Keratinocyte (primary cell): ENCODE measurements at regions not wholly inside any gene's neighbourhood (a gene's known extent, or its start where the extent isn't known, plus 50 kb on each side); places are given as distances from the start of the nearest gene placed in this dataset.
A peak's percentile ranks its signal among the peaks of the same experiment; 100 is the strongest.

Experiments
- DNase-seq: peaks from one replicate; pipeline ENCODE4 v3.0.0-alpha.2; 2011; ENCODE audit warnings: low read depth, missing footprints, low spot score
- FAIRE-seq: peaks from 2 replicates; lab custom pipeline; 2011; peaks lifted over from hg19 to GRCh38; lab: Jason Lieb, UNC
- H2AFZ ChIP-seq: 2 replicates; pipeline ENCODE4 v1.6.0; 2012; ENCODE audit warnings: low read length, control low read depth, inconsistent platforms; ENCODE audit not compliant: control insufficient read depth
- H3K27ac ChIP-seq: 2 replicates; pipeline ENCODE4 v1.5.1; 2011; ENCODE audit warnings: low read length; ENCODE audit not compliant: control insufficient read depth, insufficient read depth
- H3K27me3 ChIP-seq: 3 replicates; pipeline ENCODE4 v1.6.0; 2011; ENCODE audit warnings: low read length; ENCODE audit not compliant: control insufficient read depth, insufficient read depth; ENCODE audit errors: extremely low read depth
- H3K36me3 ChIP-seq, 2 experiments: 2 replicates in 1 of 2; 3 replicates in 1 of 2; pipeline ENCODE4 v1.5.1; 2011; ENCODE audit warnings: low read length in 2 of 2, mild to moderate bottlenecking in 1 of 2; ENCODE audit not compliant: control insufficient read depth in 2 of 2, insufficient read depth in 2 of 2; ENCODE audit errors: extremely low read depth in 1 of 2
- H3K4me1 ChIP-seq: 3 replicates; pipeline ENCODE4 v1.5.1; 2011; ENCODE audit warnings: low read length; ENCODE audit not compliant: control insufficient read depth, insufficient read depth; ENCODE audit errors: extremely low read depth
- H3K4me2 ChIP-seq: 3 replicates; pipeline ENCODE4 v1.6.0; 2011; ENCODE audit warnings: low read depth, low read length; ENCODE audit not compliant: control insufficient read depth, insufficient read depth; ENCODE audit errors: extremely low read depth
- H3K4me3 ChIP-seq, 3 experiments: fragments of 200-600 bp in 1 of 3; sonication (generic) in 1 of 3; 2 replicates in 2 of 3; 3 replicates in 1 of 3; pipeline ENCODE4 v1.5.1; 2011 to 2016; ENCODE audit warnings: low read length in 3 of 3, mild to moderate bottlenecking in 3 of 3, control low read depth in 2 of 3, inconsistent platforms in 1 of 3, low read depth in 1 of 3, mixed read lengths in 1 of 3, mixed run types in 1 of 3, moderate library complexity in 1 of 3; ENCODE audit not compliant: control insufficient read depth in 2 of 3, insufficient read depth in 2 of 3; ENCODE audit errors: extremely low read depth in 1 of 3
- H3K79me2 ChIP-seq: 2 replicates; pipeline ENCODE4 v1.6.0; 2012; ENCODE audit warnings: low read length; ENCODE audit not compliant: control insufficient read depth, insufficient read depth
- H3K9ac ChIP-seq: 3 replicates; pipeline ENCODE4 v1.6.0; 2011; ENCODE audit warnings: low read length; ENCODE audit not compliant: control insufficient read depth, insufficient read depth; ENCODE audit errors: extremely low read depth
- H3K9me1 ChIP-seq: 3 replicates; pipeline ENCODE4 v1.6.0; 2011; ENCODE audit warnings: low read length; ENCODE audit not compliant: control insufficient read depth, insufficient read depth; ENCODE audit errors: extremely low read depth
- H3K9me3 ChIP-seq: 2 replicates; pipeline ENCODE4 v1.5.1; 2012; ENCODE audit warnings: low read depth, low read length; ENCODE audit not compliant: control insufficient read depth
- H4K20me1 ChIP-seq: 3 replicates; pipeline ENCODE4 v1.6.0; 2011; ENCODE audit warnings: low read length; ENCODE audit not compliant: control insufficient read depth, insufficient read depth; ENCODE audit errors: extremely low read depth
- EZH2 ChIP-seq: IDR thresholded peaks from one replicate; pipeline ENCODE4 v1.6.1; 2012; ENCODE audit warnings: inconsistent platforms, mild to moderate bottlenecking, low read length, moderate library complexity
- dilution Hi-C: fragments of 300-500 bp; cut with MboI; formaldehyde crosslinking; loops from one replicate; pipeline ENCODE4 v1.7.0; 2020; ENCODE audit warnings: low sequenced_read_pairs; ENCODE audit not compliant: extremely low pct_ligation_motif_present
- TF ChIP-seq, protein P1 (sequence below), 3 experiments: IDR thresholded peaks in 1 of 3; conservative IDR thresholded peaks in 1 of 3; optimal IDR thresholded peaks in 1 of 3; 2 replicates in 2 of 3; 3 replicates in 1 of 3; pipeline versions ENCODE3 to v1.5.1; 2011; ENCODE audit warnings: low read length in 3 of 3, mild to moderate bottlenecking in 3 of 3, moderate library complexity in 2 of 3, control low read depth in 1 of 3, inconsistent platforms in 1 of 3; ENCODE audit not compliant: insufficient read depth in 2 of 3; ENCODE audit errors: extremely low read depth in 1 of 3

GRCh38 chr13:73288596-73288995 is 229.8 kb downstream of the KLF5 start:
- Histone ChIP-seq H4K20me1 (no peaks in the 10 kb centered on the region), H3K9me1 (no peaks in the 10 kb centered on the region), H3K4me3 (no peak overlapping the region), H3K27me3 (no peaks in the 10 kb centered on the region), H3K27ac (no peak overlapping the region), H3K4me2 (no peak overlapping the region), H3K79me2 (no peaks in the 10 kb centered on the region), H3K36me3 (no peaks in the 10 kb centered on the region), H3K9ac (no peak overlapping the region), H3K4me1 (peaks cover 12% of the 10 kb centered on the region), H2AFZ (no peak overlapping the region), H3K9me3 (no peaks in the 10 kb centered on the region)
- FAIRE-seq (no peak), DNase-seq (no peak)
- dilution Hi-C loops: no loop called here
- TF ChIP-seq EZH2: no peak
- TF ChIP-seq, protein P1, sequence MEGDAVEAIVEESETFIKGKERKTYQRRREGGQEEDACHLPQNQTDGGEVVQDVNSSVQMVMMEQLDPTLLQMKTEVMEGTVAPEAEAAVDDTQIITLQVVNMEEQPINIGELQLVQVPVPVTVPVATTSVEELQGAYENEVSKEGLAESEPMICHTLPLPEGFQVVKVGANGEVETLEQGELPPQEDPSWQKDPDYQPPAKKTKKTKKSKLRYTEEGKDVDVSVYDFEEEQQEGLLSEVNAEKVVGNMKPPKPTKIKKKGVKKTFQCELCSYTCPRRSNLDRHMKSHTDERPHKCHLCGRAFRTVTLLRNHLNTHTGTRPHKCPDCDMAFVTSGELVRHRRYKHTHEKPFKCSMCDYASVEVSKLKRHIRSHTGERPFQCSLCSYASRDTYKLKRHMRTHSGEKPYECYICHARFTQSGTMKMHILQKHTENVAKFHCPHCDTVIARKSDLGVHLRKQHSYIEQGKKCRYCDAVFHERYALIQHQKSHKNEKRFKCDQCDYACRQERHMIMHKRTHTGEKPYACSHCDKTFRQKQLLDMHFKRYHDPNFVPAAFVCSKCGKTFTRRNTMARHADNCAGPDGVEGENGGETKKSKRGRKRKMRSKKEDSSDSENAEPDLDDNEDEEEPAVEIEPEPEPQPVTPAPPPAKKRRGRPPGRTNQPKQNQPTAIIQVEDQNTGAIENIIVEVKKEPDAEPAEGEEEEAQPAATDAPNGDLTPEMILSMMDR (optimal IDR thresholded peaks at IDR 0.05 in 1 of 3, IDR thresholded peaks at IDR 0.05 in 1 of 3, conservative IDR thresholded peaks at IDR 0.05 in 1 of 3; ENCODE audit: extremely low read depth in 1 of 3, insufficient read depth in 2 of 3, low read length in 3 of 3): no peak

GRCh38 chr13:73287831-73288230 is 229.0 kb downstream of the KLF5 start:
- Histone ChIP-seq H3K36me3 (no peaks in the 10 kb centered on the region), H3K27me3 (no peaks in the 10 kb centered on the region), H3K27ac (peak overlapping the region; percentile 76), H3K4me1 (peaks cover 12% of the 10 kb centered on the region), H3K4me3 (no peak overlapping the region), H3K9ac (no peak overlapping the region), H3K4me2 (no peak overlapping the region), H4K20me1 (no peaks in the 10 kb centered on the region), H3K9me1 (no peaks in the 10 kb centered on the region), H2AFZ (no peak overlapping the region), H3K79me2 (no peaks in the 10 kb centered on the region), H3K9me3 (no peaks in the 10 kb centered on the region)
- dilution Hi-C loops: no loop called here
- DNase-seq: no peak
- TF ChIP-seq EZH2: no peak
- TF ChIP-seq, protein P1 (optimal IDR thresholded peaks at IDR 0.05 in 1 of 3, IDR thresholded peaks at IDR 0.05 in 1 of 3, conservative IDR thresholded peaks at IDR 0.05 in 1 of 3; ENCODE audit: extremely low read depth in 1 of 3, insufficient read depth in 2 of 3, low read length in 3 of 3): no peak
- no peak for FAIRE-seq
